ENCODE measurements at regions not wholly inside any gene's neighbourhood (a gene's known extent, or its start where the extent isn't known, plus 50 kb on each side); places are given as distances from the start of the nearest gene placed in this dataset.
"Not testable (repeated sequence)": the region's sequence is repeated elsewhere in the genome, so short reads cannot be mapped to it uniquely, and the experiment has no call there.

GRCh38 chr7:142495301-142495700, 237.4 kb upstream of the PRSS58 start:
- not testable (repeated sequence) for H3K27ac ChIP-seq (ENCODE audit: low read depth in 2 of 2, low read length in 1 of 2); H3K4me3 ChIP-seq (ENCODE audit: low read depth in 1 of 2, low read length in 2 of 2); H3K27me3 ChIP-seq (ENCODE audit: control insufficient read depth in 1 of 2, insufficient read depth in 2 of 2, low read length in 2 of 2); H3K36me3 ChIP-seq (ENCODE audit: control insufficient read depth in 2 of 2, insufficient read depth in 2 of 2, low read length in 1 of 2); H3K4me1 ChIP-seq (ENCODE audit: control insufficient read depth in 2 of 2, insufficient read depth in 2 of 2, low read length in 1 of 2); H3K9me3 ChIP-seq (ENCODE audit: control insufficient read depth in 2 of 2, insufficient read depth in 1 of 2, low read depth in 1 of 2, low read length in 1 of 2)

GRCh38 chr7:142494021-142494420, 236.2 kb upstream of the PRSS58 start:
- Histone ChIP-seq H3K27ac (ENCODE audit: low read depth in 2 of 2, low read length in 1 of 2) (no peak overlapping the region), H3K27me3 (ENCODE audit: control insufficient read depth in 1 of 2, insufficient read depth in 2 of 2, low read length in 2 of 2) (no peaks in the 10 kb centered on the region), H3K36me3 (ENCODE audit: control insufficient read depth in 2 of 2, insufficient read depth in 2 of 2, low read length in 1 of 2) (no peaks in the 10 kb centered on the region), H3K4me1 (ENCODE audit: control insufficient read depth in 2 of 2, insufficient read depth in 2 of 2, low read length in 1 of 2) (no peaks in the 10 kb centered on the region), H3K9me3 (ENCODE audit: control insufficient read depth in 2 of 2, insufficient read depth in 1 of 2, low read depth in 1 of 2, low read length in 1 of 2) (no peaks in the 10 kb centered on the region), H3K4me3 (ENCODE audit: low read depth in 1 of 2, low read length in 2 of 2) (no peak overlapping the region)
- WGBS, 2 donors, result 79 to 92% methylated on average over 2 of the region's 2 CpGs

GRCh38 chr7:142488842-142489241, 231.0 kb upstream of the PRSS58 start:
- Histone ChIP-seq H3K36me3 (ENCODE audit: control insufficient read depth in 2 of 2, insufficient read depth in 2 of 2, low read length in 1 of 2) (no peaks in the 10 kb centered on the region), H3K27ac (ENCODE audit: low read depth in 2 of 2, low read length in 1 of 2) (no peak overlapping the region), H3K27me3 (ENCODE audit: control insufficient read depth in 1 of 2, insufficient read depth in 2 of 2, low read length in 2 of 2) (no peaks in the 10 kb centered on the region), H3K9me3 (ENCODE audit: control insufficient read depth in 2 of 2, insufficient read depth in 1 of 2, low read depth in 1 of 2, low read length in 1 of 2) (no peaks in the 10 kb centered on the region), H3K4me3 (ENCODE audit: low read depth in 1 of 2, low read length in 2 of 2) (no peak overlapping the region), H3K4me1 (ENCODE audit: control insufficient read depth in 2 of 2, insufficient read depth in 2 of 2, low read length in 1 of 2) (no peaks in the 10 kb centered on the region)
- 89 to 92% methylated on average over 7 of the region's 7 CpGs for WGBS, 2 donors

- 65 to 71% methylated on average over 10 of the region's 10 CpGs for WGBS, 2 donors
- H3K4me3 ChIP-seq (ENCODE audit: low read depth in 1 of 2, low read length in 2 of 2), result no peak overlapping the region
- H3K36me3 ChIP-seq (ENCODE audit: control insufficient read depth in 2 of 2, insufficient read depth in 2 of 2, low read length in 1 of 2), result no peaks in the 10 kb centered on the region
- H3K4me1 ChIP-seq (ENCODE audit: control insufficient read depth in 2 of 2, insufficient read depth in 2 of 2, low read length in 1 of 2), result no peaks in the 10 kb centered on the region
- H3K27ac ChIP-seq (ENCODE audit: low read depth in 2 of 2, low read length in 1 of 2), result no peak overlapping the region
- H3K9me3 ChIP-seq (ENCODE audit: control insufficient read depth in 2 of 2, insufficient read depth in 1 of 2, low read depth in 1 of 2, low read length in 1 of 2), result no peaks in the 10 kb centered on the region
- H3K27me3 ChIP-seq (ENCODE audit: control insufficient read depth in 1 of 2, insufficient read depth in 2 of 2, low read length in 2 of 2), result no peaks in the 10 kb centered on the region
These were observed 230.3 kb upstream of the PRSS58 start for GRCh38 chr7:142488036-142488633.

GRCh38 chr7:142487565-142487964, 229.7 kb upstream of the PRSS58 start:
- not testable (repeated sequence) for H3K4me3 ChIP-seq (ENCODE audit: low read depth in 1 of 2, low read length in 2 of 2); H3K36me3 ChIP-seq (ENCODE audit: control insufficient read depth in 2 of 2, insufficient read depth in 2 of 2, low read length in 1 of 2); H3K9me3 ChIP-seq (ENCODE audit: control insufficient read depth in 2 of 2, insufficient read depth in 1 of 2, low read depth in 1 of 2, low read length in 1 of 2); H3K27me3 ChIP-seq (ENCODE audit: control insufficient read depth in 1 of 2, insufficient read depth in 2 of 2, low read length in 2 of 2); H3K4me1 ChIP-seq (ENCODE audit: control insufficient read depth in 2 of 2, insufficient read depth in 2 of 2, low read length in 1 of 2); H3K27ac ChIP-seq (ENCODE audit: low read depth in 2 of 2, low read length in 1 of 2)
- WGBS, 2 donors, result 72 to 75% methylated on average over 4 of the region's 4 CpGs

- Histone ChIP-seq H3K27me3 (ENCODE audit: control insufficient read depth in 1 of 2, insufficient read depth in 2 of 2, low read length in 2 of 2) (no peaks in the 10 kb centered on the region), H3K36me3 (ENCODE audit: control insufficient read depth in 2 of 2, insufficient read depth in 2 of 2, low read length in 1 of 2) (no peaks in the 10 kb centered on the region), H3K9me3 (ENCODE audit: control insufficient read depth in 2 of 2, insufficient read depth in 1 of 2, low read depth in 1 of 2, low read length in 1 of 2) (no peaks in the 10 kb centered on the region), H3K4me3 (ENCODE audit: low read depth in 1 of 2, low read length in 2 of 2) (no peak overlapping the region), H3K27ac (ENCODE audit: low read depth in 2 of 2, low read length in 1 of 2) (no peak overlapping the region), H3K4me1 (ENCODE audit: control insufficient read depth in 2 of 2, insufficient read depth in 2 of 2, low read length in 1 of 2) (no peaks in the 10 kb centered on the region)
- WGBS, 2 donors, result 62 to 74% methylated on average over 4 of the region's 4 CpGs
These were observed 229.3 kb upstream of the PRSS58 start for GRCh38 chr7:142487124-142487523.

GRCh38 chr7:142485617-142486226, 227.9 kb upstream of the PRSS58 start:
- 73 to 82% methylated on average over 7 of the region's 7 CpGs for WGBS, 2 donors
- Histone ChIP-seq H3K4me1 (ENCODE audit: control insufficient read depth in 2 of 2, insufficient read depth in 2 of 2, low read length in 1 of 2) (no peaks in the 10 kb centered on the region), H3K9me3 (ENCODE audit: control insufficient read depth in 2 of 2, insufficient read depth in 1 of 2, low read depth in 1 of 2, low read length in 1 of 2) (no peaks in the 10 kb centered on the region), H3K36me3 (ENCODE audit: control insufficient read depth in 2 of 2, insufficient read depth in 2 of 2, low read length in 1 of 2) (no peaks in the 10 kb centered on the region), H3K4me3 (ENCODE audit: low read depth in 1 of 2, low read length in 2 of 2) (no peak overlapping the region), H3K27ac (ENCODE audit: low read depth in 2 of 2, low read length in 1 of 2) (no peak overlapping the region), H3K27me3 (ENCODE audit: control insufficient read depth in 1 of 2, insufficient read depth in 2 of 2, low read length in 2 of 2) (no peaks in the 10 kb centered on the region)

- Histone ChIP-seq H3K4me1 (ENCODE audit: control insufficient read depth in 2 of 2, insufficient read depth in 2 of 2, low read length in 1 of 2) (no peaks in the 10 kb centered on the region), H3K27ac (ENCODE audit: low read depth in 2 of 2, low read length in 1 of 2) (no peak overlapping the region), H3K27me3 (ENCODE audit: control insufficient read depth in 1 of 2, insufficient read depth in 2 of 2, low read length in 2 of 2) (no peaks in the 10 kb centered on the region), H3K36me3 (ENCODE audit: control insufficient read depth in 2 of 2, insufficient read depth in 2 of 2, low read length in 1 of 2) (no peaks in the 10 kb centered on the region), H3K9me3 (ENCODE audit: control insufficient read depth in 2 of 2, insufficient read depth in 1 of 2, low read depth in 1 of 2, low read length in 1 of 2) (no peaks in the 10 kb centered on the region), H3K4me3 (ENCODE audit: low read depth in 1 of 2, low read length in 2 of 2) (no peak overlapping the region)
- WGBS, 2 donors, result 72 to 78% methylated on average over 5 of the region's 5 CpGs
These were observed 225.9 kb upstream of the PRSS58 start for GRCh38 chr7:142483659-142484317.

- no peak overlapping the region for H3K4me3 ChIP-seq (ENCODE audit: low read depth in 1 of 2, low read length in 2 of 2)
- WGBS, 2 donors, result 40 to 48% methylated on average over 9 of the region's 9 CpGs
- H3K36me3 ChIP-seq (ENCODE audit: control insufficient read depth in 2 of 2, insufficient read depth in 2 of 2, low read length in 1 of 2), result no peaks in the 10 kb centered on the region
- no peaks in the 10 kb centered on the region for H3K9me3 ChIP-seq (ENCODE audit: control insufficient read depth in 2 of 2, insufficient read depth in 1 of 2, low read depth in 1 of 2, low read length in 1 of 2)
- H3K27me3 ChIP-seq (ENCODE audit: control insufficient read depth in 1 of 2, insufficient read depth in 2 of 2, low read length in 2 of 2), result no peaks in the 10 kb centered on the region
- H3K4me1 ChIP-seq (ENCODE audit: control insufficient read depth in 2 of 2, insufficient read depth in 2 of 2, low read length in 1 of 2), result no peaks in the 10 kb centered on the region
- no peak overlapping the region for H3K27ac ChIP-seq (ENCODE audit: low read depth in 2 of 2, low read length in 1 of 2)
These were observed 225.2 kb upstream of the PRSS58 start for GRCh38 chr7:142482891-142483658.
